Skeletal muscle satellite cell (primary cell): ENCODE measurements at regions not wholly inside any gene's neighbourhood (a gene's known extent, or its start where the extent isn't known, plus 50 kb on each side); places are given as distances from the start of the nearest gene placed in this dataset.

ENCODE experiments used
- H3K27me3 ChIP-seq: 2 replicates; pipeline ENCODE4 v1.7.0; 2013; ENCODE audit warnings: low read length; ENCODE audit not compliant: control insufficient read depth, insufficient read depth
- H3K36me3 ChIP-seq: 2 replicates; pipeline ENCODE4 v1.7.0; 2013; ENCODE audit warnings: mild to moderate bottlenecking, control low read depth, low read length; ENCODE audit not compliant: insufficient read depth
- H3K4me1 ChIP-seq: 2 replicates; pipeline ENCODE4 v1.7.0; 2013; ENCODE audit warnings: low read length; ENCODE audit not compliant: control insufficient read depth, insufficient read depth
- H3K4me2 ChIP-seq: 2 replicates; pipeline ENCODE4 v1.7.0; 2013; ENCODE audit warnings: mild to moderate bottlenecking, low read length
- H3K4me3 ChIP-seq: 2 replicates; pipeline ENCODE4 v1.7.0; 2013; ENCODE audit warnings: low read length
- H3K9ac ChIP-seq: 2 replicates; pipeline ENCODE4 v1.7.0; 2013; ENCODE audit warnings: mild to moderate bottlenecking, low read depth, low read length, moderate library complexity
- H3K9me3 ChIP-seq: replicated peaks from 2 replicates; pipeline ENCODE4 v1.7.0; 2013; ENCODE audit warnings: mild to moderate bottlenecking, control low read depth, low read length

- Histone ChIP-seq H3K36me3 (no peaks in the 10 kb centered on the region), H3K4me3 (no peak overlapping the region), H3K9me3 (no peaks in the 10 kb centered on the region), H3K9ac (no peak overlapping the region), H3K4me1 (no peaks in the 10 kb centered on the region), H3K27me3 (peaks cover 3% of the 10 kb centered on the region), H3K4me2 (no peak overlapping the region)
Measured at GRCh38 chrX:113962343-113962742, 621.5 kb upstream of the HTR2C start.

DNA sequence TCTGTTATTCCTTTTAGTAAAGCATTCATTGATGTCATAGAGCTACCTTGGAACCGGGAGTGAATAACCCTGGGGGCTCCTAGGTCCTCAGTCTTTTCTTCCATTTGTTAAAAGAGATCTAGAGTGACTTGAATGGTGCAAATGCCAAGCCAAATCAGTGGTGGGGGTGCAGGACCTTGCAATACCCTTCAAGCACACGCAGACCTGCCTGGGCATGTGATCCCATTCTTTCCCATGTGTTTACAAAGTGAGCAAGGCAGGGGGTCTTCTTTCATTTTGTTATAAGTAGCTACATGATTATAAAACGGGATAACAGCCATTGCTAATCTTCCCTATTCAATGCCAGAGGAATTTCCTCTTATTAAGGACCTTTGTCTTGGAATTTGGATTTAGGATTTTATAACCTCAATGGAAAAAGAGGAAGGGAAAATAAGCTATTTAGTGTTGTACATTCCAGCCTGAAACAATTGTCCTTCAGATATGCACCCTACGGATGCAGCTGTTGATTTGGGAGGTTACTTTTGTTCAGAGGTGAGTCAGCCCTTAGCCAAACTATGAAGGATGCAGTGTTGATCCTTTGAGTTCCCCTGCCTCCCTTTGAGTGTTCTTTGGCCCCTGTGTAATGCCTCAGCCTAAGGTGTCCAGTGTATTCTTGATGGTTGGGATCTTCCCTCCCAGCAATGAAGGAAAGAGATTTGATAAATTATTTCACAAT, 623.8 kb upstream of the HTR2C start:
- Histone ChIP-seq H3K4me1 (no peaks in the 10 kb centered on the region), H3K9me3 (no peaks in the 10 kb centered on the region), H3K36me3 (no peaks in the 10 kb centered on the region), H3K4me2 (no peak overlapping the region), H3K4me3 (no peak overlapping the region), H3K27me3 (peaks cover 3% of the 10 kb centered on the region), H3K9ac (no peak overlapping the region)

DNA sequence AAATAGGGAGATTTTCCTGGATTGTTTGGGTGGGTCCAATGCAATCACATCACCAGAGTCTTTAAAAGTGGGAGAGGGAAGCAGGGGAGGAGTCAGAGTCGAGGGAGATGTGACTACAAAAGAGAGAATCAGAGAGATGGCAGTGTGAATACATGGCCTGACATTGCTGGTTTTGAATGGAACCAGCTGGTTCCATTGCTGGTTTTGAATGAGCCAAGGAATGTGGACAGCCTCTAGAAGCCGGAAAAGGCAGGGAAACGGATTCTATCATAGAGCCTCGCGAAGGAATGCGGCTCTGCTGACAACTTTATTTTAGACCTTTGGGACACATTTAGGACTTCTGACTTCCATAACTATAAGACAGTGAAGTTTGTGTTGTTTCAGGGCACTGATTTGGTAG, 627.0 kb upstream of the HTR2C start:
- no peaks in the 10 kb centered on the region for H3K36me3 ChIP-seq
- H3K9me3 ChIP-seq: no peaks in the 10 kb centered on the region
- no peaks in the 10 kb centered on the region for H3K4me1 ChIP-seq
- H3K9ac ChIP-seq: no peak overlapping the region
- H3K27me3 ChIP-seq: peaks cover 2% of the 10 kb centered on the region
- no peak overlapping the region for H3K4me3 ChIP-seq
- no peak overlapping the region for H3K4me2 ChIP-seq

DNA sequence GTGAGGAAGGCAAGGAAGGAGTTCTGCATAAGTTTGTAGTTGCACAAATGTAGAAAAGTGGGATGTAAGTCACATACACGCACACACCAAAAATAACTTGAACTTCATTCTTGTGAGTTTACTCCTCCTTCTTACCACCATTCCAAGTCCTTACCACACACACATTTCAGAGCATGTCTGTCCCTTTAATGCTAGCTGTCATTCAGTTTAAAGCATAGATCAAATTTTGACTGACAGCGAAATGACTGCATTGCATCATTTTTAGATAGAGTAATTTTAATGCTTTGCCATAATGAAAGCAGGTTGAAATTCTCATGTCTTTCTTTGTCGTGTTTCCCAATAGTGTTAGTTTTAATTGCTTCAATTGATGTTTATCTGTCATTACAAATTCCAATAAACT, 629.6 kb upstream of the HTR2C start:
- H3K4me1 ChIP-seq: no peaks in the 10 kb centered on the region
- H3K36me3 ChIP-seq: no peaks in the 10 kb centered on the region
- H3K9ac ChIP-seq: no peak overlapping the region
- no peak overlapping the region for H3K4me3 ChIP-seq
- no peak overlapping the region for H3K4me2 ChIP-seq
- H3K9me3 ChIP-seq: no peaks in the 10 kb centered on the region
- no peaks in the 10 kb centered on the region for H3K27me3 ChIP-seq

DNA sequence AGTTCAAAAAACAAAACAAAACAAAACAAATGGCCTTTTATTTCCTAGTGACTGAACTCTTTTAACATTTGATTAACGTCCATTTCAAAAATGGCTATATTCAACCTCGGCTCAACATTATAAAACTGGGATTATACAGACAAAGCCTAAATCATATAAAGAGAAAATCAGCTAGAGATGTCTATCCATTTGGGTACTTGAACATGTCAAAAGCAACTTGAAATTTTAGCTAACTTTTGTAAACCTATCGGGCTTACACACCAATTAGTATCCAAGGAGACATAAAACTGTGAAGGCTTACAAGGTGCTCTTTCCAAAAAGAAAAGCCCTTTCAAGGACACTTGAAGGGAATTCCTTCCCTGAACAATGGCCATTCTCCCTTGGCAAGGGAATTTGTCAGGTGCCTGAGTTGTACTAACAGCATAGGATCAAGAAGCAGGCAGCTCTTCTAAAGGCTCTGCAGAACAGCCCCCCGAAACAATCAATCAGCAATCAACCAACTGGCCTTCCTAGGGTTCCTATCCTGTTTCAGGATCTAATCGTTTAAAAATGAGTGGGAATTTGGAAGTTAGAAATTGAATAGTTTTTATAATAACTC, 633.7 kb upstream of the HTR2C start:
- H3K27me3 ChIP-seq: no peaks in the 10 kb centered on the region
- H3K36me3 ChIP-seq: no peaks in the 10 kb centered on the region
- H3K4me2 ChIP-seq: no peak overlapping the region
- no peak overlapping the region for H3K4me3 ChIP-seq
- no peaks in the 10 kb centered on the region for H3K9me3 ChIP-seq
- no peak overlapping the region for H3K9ac ChIP-seq
- H3K4me1 ChIP-seq: no peaks in the 10 kb centered on the region

- no peaks in the 10 kb centered on the region for H3K4me1 ChIP-seq
- H3K9me3 ChIP-seq: no peaks in the 10 kb centered on the region
- H3K36me3 ChIP-seq: no peaks in the 10 kb centered on the region
- H3K9ac ChIP-seq: no peak overlapping the region
- no peak overlapping the region for H3K4me3 ChIP-seq
- no peak overlapping the region for H3K4me2 ChIP-seq
- H3K27me3 ChIP-seq: no peaks in the 10 kb centered on the region
Measured at GRCh38 chrX:113947548-113947947, 636.3 kb upstream of the HTR2C start.

DNA sequence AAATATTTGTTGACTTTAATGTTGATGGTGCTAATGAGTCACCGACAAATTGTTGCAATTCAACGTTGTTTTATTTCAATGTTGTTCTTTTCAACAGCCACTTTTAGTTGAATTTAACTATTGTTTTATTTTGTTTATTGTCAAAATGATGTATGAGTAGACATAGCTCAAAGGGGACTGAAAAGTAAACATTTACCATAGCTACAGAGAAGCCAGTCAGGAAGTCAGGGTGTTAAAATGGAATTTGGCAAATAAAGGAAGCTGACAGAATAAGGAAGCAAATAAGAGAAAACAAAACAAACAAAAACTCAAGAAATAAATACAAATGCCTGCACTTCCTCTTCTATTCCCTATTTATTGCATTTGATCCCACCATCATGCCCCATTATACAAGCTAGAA, 648.4 kb upstream of the HTR2C start:
- H3K4me3 ChIP-seq: no peak overlapping the region
- no peaks in the 10 kb centered on the region for H3K36me3 ChIP-seq
- no peaks in the 10 kb centered on the region for H3K9me3 ChIP-seq
- H3K27me3 ChIP-seq: no peaks in the 10 kb centered on the region
- H3K4me2 ChIP-seq: no peak overlapping the region
- H3K4me1 ChIP-seq: no peaks in the 10 kb centered on the region
- H3K9ac ChIP-seq: no peak overlapping the region

GRCh38 chrX:113933931-113934330, 650.0 kb upstream of the HTR2C start:
- H3K4me1 ChIP-seq: no peaks in the 10 kb centered on the region
- no peaks in the 10 kb centered on the region for H3K36me3 ChIP-seq
- no peak overlapping the region for H3K4me2 ChIP-seq
- H3K27me3 ChIP-seq: no peaks in the 10 kb centered on the region
- H3K9me3 ChIP-seq: no peaks in the 10 kb centered on the region
- H3K4me3 ChIP-seq: no peak overlapping the region
- no peak overlapping the region for H3K9ac ChIP-seq

DNA sequence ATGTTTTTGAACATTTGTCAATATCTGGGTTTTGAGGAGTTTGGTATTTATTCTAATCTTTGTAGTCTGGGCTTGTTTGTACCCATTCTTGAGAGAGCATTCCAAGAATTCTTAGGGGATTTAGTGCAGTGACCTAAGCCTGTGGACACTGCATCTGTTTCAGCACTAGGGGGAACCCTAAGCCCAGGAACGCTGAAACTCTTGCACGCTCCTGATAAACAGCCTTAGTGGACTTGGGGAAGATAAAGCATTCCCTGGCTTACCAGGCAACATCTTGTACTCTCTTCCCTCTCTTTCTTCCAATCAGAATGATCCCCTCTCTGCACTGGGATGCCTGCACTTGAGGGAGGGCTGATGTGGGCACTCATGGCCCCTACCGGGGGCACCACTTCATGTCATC, 654.9 kb upstream of the HTR2C start:
- H3K9ac ChIP-seq: no peak overlapping the region
- no peaks in the 10 kb centered on the region for H3K4me1 ChIP-seq
- H3K4me3 ChIP-seq: no peak overlapping the region
- H3K27me3 ChIP-seq: peaks cover 3% of the 10 kb centered on the region
- no peak overlapping the region for H3K4me2 ChIP-seq
- H3K36me3 ChIP-seq: no peaks in the 10 kb centered on the region
- no peaks in the 10 kb centered on the region for H3K9me3 ChIP-seq

- H3K4me1 ChIP-seq: no peaks in the 10 kb centered on the region
- no peak overlapping the region for H3K4me2 ChIP-seq
- no peak overlapping the region for H3K9ac ChIP-seq
Measured at GRCh38 chrX:113920661-113921060, 663.2 kb upstream of the HTR2C start.

GRCh38 chrX:113919387-113919786, 664.5 kb upstream of the HTR2C start:
- H3K4me3 ChIP-seq: no peak overlapping the region
- H3K9me3 ChIP-seq: no peaks in the 10 kb centered on the region
- no peak overlapping the region for H3K9ac ChIP-seq
- H3K36me3 ChIP-seq: no peaks in the 10 kb centered on the region
- no peaks in the 10 kb centered on the region for H3K4me1 ChIP-seq
- H3K27me3 ChIP-seq: peaks cover 4% of the 10 kb centered on the region
- H3K4me2 ChIP-seq: no peak overlapping the region

More at GRCh38 chrX:113920661-113921060, 663.2 kb upstream of the HTR2C start:
- H3K27me3 ChIP-seq: peaks cover 5% of the 10 kb centered on the region
- H3K9me3 ChIP-seq: no peaks in the 10 kb centered on the region
- no peaks in the 10 kb centered on the region for H3K36me3 ChIP-seq
- no peak overlapping the region for H3K4me3 ChIP-seq

GRCh38 chrX:113906168-113906567, 677.7 kb upstream of the HTR2C start:
- Histone ChIP-seq H3K4me2 (no peak overlapping the region), H3K36me3 (no peaks in the 10 kb centered on the region), H3K4me3 (no peak overlapping the region), H3K4me1 (no peaks in the 10 kb centered on the region), H3K27me3 (peaks cover 4% of the 10 kb centered on the region), H3K9me3 (no peaks in the 10 kb centered on the region), H3K9ac (no peak overlapping the region)
